ENCODE measurements at regions not wholly inside any gene's neighbourhood (a gene's known extent, or its start where the extent isn't known, plus 50 kb on each side); places are given as distances from the start of the nearest gene placed in this dataset.

GRCh38 chr6:164167873-164168405, 753.4 kb downstream of the QKI start:
- H3K27me3 ChIP-seq (ENCODE audit: control insufficient read depth, low read length): no peaks in the 10 kb centered on the region
- H3K9me3 ChIP-seq (ENCODE audit: control insufficient read depth, insufficient read depth, low read length): no peaks in the 10 kb centered on the region
- no peaks in the 10 kb centered on the region for H3K36me3 ChIP-seq (ENCODE audit: control insufficient read depth, low read length)
- no peak overlapping the region for H3K27ac ChIP-seq (ENCODE audit: low read depth, low read length)
- no peaks in the 10 kb centered on the region for H3K79me2 ChIP-seq (ENCODE audit: control insufficient read depth, low read length)
- H3K4me3 ChIP-seq (ENCODE audit: low read length): no peak overlapping the region
- H3K9me2 ChIP-seq (replicated peaks; ENCODE audit: control insufficient read depth, low read length): no peaks in the 10 kb centered on the region
- TF ChIP-seq, protein P1, sequence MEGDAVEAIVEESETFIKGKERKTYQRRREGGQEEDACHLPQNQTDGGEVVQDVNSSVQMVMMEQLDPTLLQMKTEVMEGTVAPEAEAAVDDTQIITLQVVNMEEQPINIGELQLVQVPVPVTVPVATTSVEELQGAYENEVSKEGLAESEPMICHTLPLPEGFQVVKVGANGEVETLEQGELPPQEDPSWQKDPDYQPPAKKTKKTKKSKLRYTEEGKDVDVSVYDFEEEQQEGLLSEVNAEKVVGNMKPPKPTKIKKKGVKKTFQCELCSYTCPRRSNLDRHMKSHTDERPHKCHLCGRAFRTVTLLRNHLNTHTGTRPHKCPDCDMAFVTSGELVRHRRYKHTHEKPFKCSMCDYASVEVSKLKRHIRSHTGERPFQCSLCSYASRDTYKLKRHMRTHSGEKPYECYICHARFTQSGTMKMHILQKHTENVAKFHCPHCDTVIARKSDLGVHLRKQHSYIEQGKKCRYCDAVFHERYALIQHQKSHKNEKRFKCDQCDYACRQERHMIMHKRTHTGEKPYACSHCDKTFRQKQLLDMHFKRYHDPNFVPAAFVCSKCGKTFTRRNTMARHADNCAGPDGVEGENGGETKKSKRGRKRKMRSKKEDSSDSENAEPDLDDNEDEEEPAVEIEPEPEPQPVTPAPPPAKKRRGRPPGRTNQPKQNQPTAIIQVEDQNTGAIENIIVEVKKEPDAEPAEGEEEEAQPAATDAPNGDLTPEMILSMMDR (IDR thresholded peaks at IDR 0.05; ENCODE audit: low read depth, low read length, poor library complexity, severe bottlenecking): no peak
- no peak for TF ChIP-seq EZH2phosphoT487 (IDR thresholded peaks at IDR 0.05; ENCODE audit: borderline replicate concordance, low read length)
- no peaks in the 10 kb centered on the region for H3F3A ChIP-seq (ENCODE audit: control insufficient read depth, insufficient read depth)
- H3K4me1 ChIP-seq (ENCODE audit: control insufficient read depth, low read length): no peaks in the 10 kb centered on the region
- no peaks in the 10 kb centered on the region for H4K20me1 ChIP-seq (ENCODE audit: control insufficient read depth, insufficient read depth, low read depth, low read length)
- no peak overlapping the region for H3K4me2 ChIP-seq (ENCODE audit: low read length)

DNA sequence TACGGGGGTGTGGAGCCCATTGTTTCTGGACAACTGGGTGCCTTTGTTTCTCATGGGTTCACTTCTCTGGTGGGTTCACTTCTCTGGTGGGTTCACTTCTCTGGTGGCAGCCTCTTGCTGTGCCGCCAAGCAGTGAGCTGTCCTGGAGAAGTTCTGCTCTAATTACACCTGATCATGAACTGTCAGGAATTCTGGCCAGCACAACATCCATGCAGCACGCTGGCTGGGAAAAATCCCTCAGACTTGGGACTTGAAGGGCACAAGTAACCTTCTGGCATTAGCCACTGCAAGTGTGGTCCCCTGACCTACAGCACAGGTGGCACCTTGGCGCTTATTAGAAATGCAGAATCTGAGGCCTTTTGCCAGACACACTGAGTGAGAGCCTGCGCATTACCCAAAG, 752.5 kb downstream of the QKI start:
- TF ChIP-seq, protein P1 (IDR thresholded peaks at IDR 0.05; ENCODE audit: low read depth, low read length, poor library complexity, severe bottlenecking): no peak
- no peak for TF ChIP-seq EZH2phosphoT487 (IDR thresholded peaks at IDR 0.05; ENCODE audit: borderline replicate concordance, low read length)
- no peak overlapping the region for H3K27ac ChIP-seq (ENCODE audit: low read depth, low read length)

DNA sequence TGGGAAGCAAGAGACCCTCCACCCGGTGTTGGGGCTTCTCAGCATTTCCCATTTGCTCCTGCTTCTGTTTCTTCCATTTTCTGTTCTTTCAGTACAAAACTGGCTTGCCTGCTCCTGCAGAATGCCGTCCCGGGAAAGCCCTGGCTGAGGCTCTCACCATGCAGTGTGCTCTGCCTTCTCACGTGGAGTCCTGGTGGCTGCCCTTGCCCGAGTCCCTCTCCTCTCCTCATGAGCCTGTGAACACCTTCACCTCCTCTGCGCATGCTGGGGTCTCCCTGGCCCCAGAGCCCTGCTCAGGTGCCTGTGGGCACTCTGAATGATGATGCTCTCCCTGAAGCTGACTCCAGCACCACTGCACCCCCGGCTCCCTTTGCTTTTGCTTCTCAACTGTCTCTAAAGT, 752.0 kb downstream of the QKI start:
- Histone ChIP-seq H3F3A (ENCODE audit: control insufficient read depth, insufficient read depth) (no peaks in the 10 kb centered on the region), H3K9me3 (ENCODE audit: control insufficient read depth, insufficient read depth, low read length) (no peaks in the 10 kb centered on the region), H3K27me3 (ENCODE audit: control insufficient read depth, low read length) (no peaks in the 10 kb centered on the region), H3K36me3 (ENCODE audit: control insufficient read depth, low read length) (no peaks in the 10 kb centered on the region), H4K20me1 (ENCODE audit: control insufficient read depth, insufficient read depth, low read depth, low read length) (no peaks in the 10 kb centered on the region), H3K79me2 (ENCODE audit: control insufficient read depth, low read length) (no peaks in the 10 kb centered on the region), H3K4me1 (ENCODE audit: control insufficient read depth, low read length) (no peaks in the 10 kb centered on the region), H3K9me2 (replicated peaks; ENCODE audit: control insufficient read depth, low read length) (no peaks in the 10 kb centered on the region), H3K27ac (ENCODE audit: low read depth, low read length) (no peak overlapping the region), H3K4me2 (ENCODE audit: low read length) (no peak overlapping the region), H3K4me3 (ENCODE audit: low read length) (no peak overlapping the region)
- no peak for TF ChIP-seq EZH2phosphoT487 (IDR thresholded peaks at IDR 0.05; ENCODE audit: borderline replicate concordance, low read length)
- TF ChIP-seq, protein P1 (IDR thresholded peaks at IDR 0.05; ENCODE audit: low read depth, low read length, poor library complexity, severe bottlenecking): no peak

More for the DNA sequence above, 752.5 kb downstream of the QKI start:
- Histone ChIP-seq H3K36me3 (ENCODE audit: control insufficient read depth, low read length) (no peaks in the 10 kb centered on the region), H3K79me2 (ENCODE audit: control insufficient read depth, low read length) (no peaks in the 10 kb centered on the region), H3K9me2 (replicated peaks; ENCODE audit: control insufficient read depth, low read length) (no peaks in the 10 kb centered on the region), H4K20me1 (ENCODE audit: control insufficient read depth, insufficient read depth, low read depth, low read length) (no peaks in the 10 kb centered on the region), H3K27me3 (ENCODE audit: control insufficient read depth, low read length) (no peaks in the 10 kb centered on the region), H3K4me2 (ENCODE audit: low read length) (no peak overlapping the region), H3K4me1 (ENCODE audit: control insufficient read depth, low read length) (no peaks in the 10 kb centered on the region), H3K4me3 (ENCODE audit: low read length) (no peak overlapping the region), H3F3A (ENCODE audit: control insufficient read depth, insufficient read depth) (no peaks in the 10 kb centered on the region), H3K9me3 (ENCODE audit: control insufficient read depth, insufficient read depth, low read length) (no peaks in the 10 kb centered on the region)
